Right atrium auricular region (tissue), 2 donors: ENCODE measurements at regions not wholly inside any gene's neighbourhood (a gene's known extent, or its start where the extent isn't known, plus 50 kb on each side); places are given as distances from the start of the nearest gene placed in this dataset.

Experiments used
- DNase-seq: peaks from one replicate; pipeline ENCODE4 v3.0.0-alpha.2; 2019; ENCODE audit warnings: low spot score
- H3K27ac ChIP-seq, 2 donors: fragments of 200-600 bp; sonication (generic); 1 replicate in 1 of 2; 2 replicates in 1 of 2; pipeline ENCODE4 v1.5.1; 2016 to 2019
- H3K27me3 ChIP-seq, 2 donors: fragments of 200-600 bp; sonication (generic); one replicate each; pipeline versions ENCODE4 v1.5.1 to v1.6.0; 2017 to 2019
- H3K36me3 ChIP-seq: fragments of 200-600 bp; sonication (generic); one replicate; pipeline ENCODE4 v1.5.1; 2016
- H3K4me1 ChIP-seq, 2 donors: fragments of 200-600 bp; sonication (generic); one replicate each; pipeline versions ENCODE4 v1.5.1 to v1.6.0; 2017 to 2019
- H3K4me3 ChIP-seq, 2 donors: fragments of 200-600 bp; sonication (generic); 1 replicate in 1 of 2; 2 replicates in 1 of 2; pipeline ENCODE4 v1.5.1; 2017 to 2019; ENCODE audit warnings: mild to moderate bottlenecking in 1 of 2, moderate library complexity in 1 of 2
- H3K9me3 ChIP-seq, 2 donors: fragments of 200-600 bp; sonication (generic); one replicate each; pipeline ENCODE4 v1.5.1; 2019
- TF ChIP-seq, protein P1 (sequence below), 2 donors: fragments of 200-600 bp; sonication (generic); IDR thresholded peaks; one replicate each; pipeline ENCODE4 v1.5.1; 2019; ENCODE audit warnings: antibody characterized with exemption in 2 of 2

GRCh38 chr14:42002141-42002540 is 395.5 kb downstream of the LRFN5 start:
- DNase-seq: no peak

DNA sequence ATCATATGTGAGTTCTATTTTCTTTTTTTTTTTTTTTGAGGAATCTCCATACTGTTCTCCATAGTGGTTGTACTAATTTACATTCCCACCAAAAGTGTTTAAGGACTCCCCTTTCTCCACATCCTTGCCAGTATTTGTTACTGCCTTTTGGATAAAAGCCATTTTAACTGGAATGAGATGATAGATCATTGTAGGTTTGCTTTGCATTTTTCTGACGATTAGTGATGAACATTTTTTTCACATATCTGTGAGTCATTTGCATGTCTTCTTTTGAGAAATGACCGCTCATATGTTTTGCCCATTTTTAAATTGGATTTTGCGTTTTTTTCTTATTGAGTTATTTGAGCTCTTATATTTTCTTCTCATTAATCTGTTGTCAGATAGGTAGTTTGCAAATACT is 394.8 kb downstream of the LRFN5 start:
- no peak for DNase-seq

More at GRCh38 chr14:42002141-42002540, 395.5 kb downstream of the LRFN5 start:
- TF ChIP-seq, protein P1, sequence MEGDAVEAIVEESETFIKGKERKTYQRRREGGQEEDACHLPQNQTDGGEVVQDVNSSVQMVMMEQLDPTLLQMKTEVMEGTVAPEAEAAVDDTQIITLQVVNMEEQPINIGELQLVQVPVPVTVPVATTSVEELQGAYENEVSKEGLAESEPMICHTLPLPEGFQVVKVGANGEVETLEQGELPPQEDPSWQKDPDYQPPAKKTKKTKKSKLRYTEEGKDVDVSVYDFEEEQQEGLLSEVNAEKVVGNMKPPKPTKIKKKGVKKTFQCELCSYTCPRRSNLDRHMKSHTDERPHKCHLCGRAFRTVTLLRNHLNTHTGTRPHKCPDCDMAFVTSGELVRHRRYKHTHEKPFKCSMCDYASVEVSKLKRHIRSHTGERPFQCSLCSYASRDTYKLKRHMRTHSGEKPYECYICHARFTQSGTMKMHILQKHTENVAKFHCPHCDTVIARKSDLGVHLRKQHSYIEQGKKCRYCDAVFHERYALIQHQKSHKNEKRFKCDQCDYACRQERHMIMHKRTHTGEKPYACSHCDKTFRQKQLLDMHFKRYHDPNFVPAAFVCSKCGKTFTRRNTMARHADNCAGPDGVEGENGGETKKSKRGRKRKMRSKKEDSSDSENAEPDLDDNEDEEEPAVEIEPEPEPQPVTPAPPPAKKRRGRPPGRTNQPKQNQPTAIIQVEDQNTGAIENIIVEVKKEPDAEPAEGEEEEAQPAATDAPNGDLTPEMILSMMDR (IDR thresholded peaks at IDR 0.05): no peak
- Histone ChIP-seq H3K9me3 (no peaks in the 10 kb centered on the region), H3K36me3 (no peaks in the 10 kb centered on the region), H3K4me3 (no peak overlapping the region), H3K4me1 (no peaks in the 10 kb centered on the region), H3K27ac (no peak overlapping the region), H3K27me3 (no peaks in the 10 kb centered on the region)

GRCh38 chr14:42000450-42000849 is 393.8 kb downstream of the LRFN5 start:
- no peak overlapping the region for H3K27ac ChIP-seq
- no peak for DNase-seq
- TF ChIP-seq, protein P1 (IDR thresholded peaks at IDR 0.05): no peak
- H3K9me3 ChIP-seq: no peaks in the 10 kb centered on the region
- no peak overlapping the region for H3K4me3 ChIP-seq
- no peaks in the 10 kb centered on the region for H3K36me3 ChIP-seq
- no peaks in the 10 kb centered on the region for H3K27me3 ChIP-seq
- no peaks in the 10 kb centered on the region for H3K4me1 ChIP-seq

More for the DNA sequence above, 394.8 kb downstream of the LRFN5 start:
- Histone ChIP-seq H3K36me3 (no peaks in the 10 kb centered on the region), H3K4me3 (no peak overlapping the region), H3K4me1 (no peaks in the 10 kb centered on the region), H3K27me3 (no peaks in the 10 kb centered on the region), H3K27ac (no peak overlapping the region), H3K9me3 (no peaks in the 10 kb centered on the region)
- TF ChIP-seq, protein P1 (IDR thresholded peaks at IDR 0.05): no peak

- Histone ChIP-seq H3K4me3 (no peak overlapping the region), H3K27ac (no peak overlapping the region), H3K9me3 (no peaks in the 10 kb centered on the region), H3K4me1 (no peaks in the 10 kb centered on the region), H3K36me3 (no peaks in the 10 kb centered on the region), H3K27me3 (no peaks in the 10 kb centered on the region)
- no peak for DNase-seq
- TF ChIP-seq, protein P1 (IDR thresholded peaks at IDR 0.05): no peak
These were observed 387.0 kb downstream of the LRFN5 start for GRCh38 chr14:41993687-41994086.

DNA sequence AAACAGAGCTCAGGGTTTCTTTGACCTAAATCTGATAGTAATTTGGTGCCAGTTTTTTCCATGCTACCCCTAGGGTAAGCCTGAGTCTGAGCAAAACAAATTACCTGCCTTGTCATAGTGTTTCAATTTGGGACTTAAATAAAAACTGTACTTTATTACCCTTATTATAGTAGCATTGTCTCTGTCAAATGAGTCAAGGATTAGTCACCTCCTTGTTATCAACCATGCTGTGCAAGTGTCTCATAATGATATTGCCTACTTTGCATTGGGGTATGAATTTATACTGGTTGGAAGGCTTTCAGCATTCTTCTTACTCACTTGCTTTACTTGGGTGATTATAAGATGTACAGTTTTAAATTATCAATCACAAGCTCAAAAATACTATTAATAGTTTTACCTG is 380.0 kb downstream of the LRFN5 start:
- Histone ChIP-seq H3K4me3 (no peak overlapping the region), H3K36me3 (no peaks in the 10 kb centered on the region), H3K9me3 (no peaks in the 10 kb centered on the region), H3K4me1 (no peaks in the 10 kb centered on the region), H3K27ac (no peak overlapping the region), H3K27me3 (no peaks in the 10 kb centered on the region)
- no peak for DNase-seq
- TF ChIP-seq, protein P1 (IDR thresholded peaks at IDR 0.05): no peak

GRCh38 chr14:41986083-41986645 is 379.5 kb downstream of the LRFN5 start:
- TF ChIP-seq, protein P1 (IDR thresholded peaks at IDR 0.05): no peak
- Histone ChIP-seq H3K4me1 (no peaks in the 10 kb centered on the region), H3K36me3 (no peaks in the 10 kb centered on the region), H3K27me3 (no peaks in the 10 kb centered on the region), H3K27ac (no peak overlapping the region), H3K9me3 (no peaks in the 10 kb centered on the region), H3K4me3 (no peak overlapping the region)
- DNase-seq: no peak
